PC-9 (cell line): ENCODE measurements at regions not wholly inside any gene's neighbourhood (a gene's known extent, or its start where the extent isn't known, plus 50 kb on each side); places are given as distances from the start of the nearest gene placed in this dataset.

Experiments used
- BruUV-seq: library from RNA; stranded (reverse); fragments of 400-500 nt; replicated peaks from 2 replicates; lab custom pipeline; 2021; lab: Mats Ljungman, UMichigan
- CTCF ChIA-PET: fragments of 300-600 bp; sonication (Branson Sonifier 250); formaldehyde crosslinking; loops from one replicate; lab custom pipeline; 2022; ENCODE audit warnings: antibody characterized with exemption; lab: Charles Lee
- POLR2A ChIA-PET: fragments of 300-600 bp; sonication (Branson Sonifier 250); formaldehyde crosslinking; loops from one replicate; lab custom pipeline; 2022; ENCODE audit warnings: antibody characterized with exemption; ENCODE audit not compliant: unreplicated experiment; lab: Charles Lee
- DNase-seq, 2 experiments: peaks; one replicate each; pipeline versions ENCODE4 v3.0.0 to v3.0.0-alpha.2; 2015 to 2022; ENCODE audit warnings: mixed read lengths in 1 of 2
- H2AFZ ChIP-seq: fragments of 200-600 bp; sonication (generic); 2 replicates; pipeline ENCODE4 v1.8.1; 2017; ENCODE audit warnings: antibody characterized with exemption
- H3F3A ChIP-seq: fragments of 200-600 bp; sonication (generic); 2 replicates; pipeline ENCODE4 v1.8.1; 2017; ENCODE audit warnings: antibody characterized with exemption, mild to moderate bottlenecking, low read depth; ENCODE audit not compliant: insufficient read depth
- H3K27ac ChIP-seq: fragments of 200-600 bp; sonication (generic); 2 replicates; pipeline ENCODE4 v1.6.1; 2016; ENCODE audit warnings: mixed run types
- H3K27me3 ChIP-seq: fragments of 200-600 bp; sonication (generic); 2 replicates; pipeline ENCODE4 v1.6.1; 2016; ENCODE audit warnings: low read depth, mixed run types; ENCODE audit not compliant: insufficient read depth
- H3K36me3 ChIP-seq: fragments of 200-600 bp; sonication (generic); 2 replicates; pipeline ENCODE4 v1.6.1; 2016; ENCODE audit warnings: low read depth, mixed run types
- H3K4me1 ChIP-seq: fragments of 200-600 bp; sonication (generic); replicated peaks from 2 replicates; pipeline ENCODE4 v1.6.1; 2016; ENCODE audit warnings: mixed run types; ENCODE audit not compliant: insufficient read depth
- H3K4me2 ChIP-seq: fragments of 200-600 bp; sonication (generic); 2 replicates; pipeline ENCODE4 v1.6.1; 2017; ENCODE audit warnings: mixed run types
- H3K4me3 ChIP-seq: fragments of 200-600 bp; sonication (generic); 2 replicates; pipeline ENCODE4 v1.6.1; 2016; ENCODE audit warnings: mixed run types
- H3K79me2 ChIP-seq: fragments of 200-600 bp; sonication (generic); 2 replicates; pipeline ENCODE4 v1.6.1; 2017; ENCODE audit warnings: low read depth, mixed run types
- H3K9me2 ChIP-seq: fragments of 200-600 bp; sonication (generic); 2 replicates; pipeline ENCODE4 v1.8.1; 2017; ENCODE audit warnings: mild to moderate bottlenecking; ENCODE audit not compliant: insufficient read depth
- H3K9me3 ChIP-seq: fragments of 200-600 bp; sonication (generic); 2 replicates; pipeline ENCODE4 v1.8.1; 2016; ENCODE audit warnings: low read depth; ENCODE audit not compliant: insufficient read depth
- H4K20me1 ChIP-seq: fragments of 200-600 bp; sonication (generic); 2 replicates; pipeline ENCODE4 v1.8.1; 2017; ENCODE audit not compliant: insufficient read depth
- EZH2 ChIP-seq: fragments of 200-600 bp; sonication (generic); IDR thresholded peaks from 2 replicates; pipeline ENCODE4 v1.8.0; 2017; ENCODE audit warnings: antibody characterized with exemption, low read depth
- intact Hi-C: fragments of 100-400 bp; cut with micrococcal nuclease; formaldehyde crosslinking; loops from one replicate; pipeline ENCODE4 v1.10.0; 2022; ENCODE audit not compliant: unreplicated experiment
- TF ChIP-seq, protein P1 (sequence below): fragments of 200-600 bp; sonication (generic); conservative IDR thresholded peaks from 2 replicates; pipeline ENCODE4 v1.6.1; 2017; ENCODE audit warnings: mixed run types, antibody characterized with exemption, mild to moderate bottlenecking, moderate library complexity

DNA sequence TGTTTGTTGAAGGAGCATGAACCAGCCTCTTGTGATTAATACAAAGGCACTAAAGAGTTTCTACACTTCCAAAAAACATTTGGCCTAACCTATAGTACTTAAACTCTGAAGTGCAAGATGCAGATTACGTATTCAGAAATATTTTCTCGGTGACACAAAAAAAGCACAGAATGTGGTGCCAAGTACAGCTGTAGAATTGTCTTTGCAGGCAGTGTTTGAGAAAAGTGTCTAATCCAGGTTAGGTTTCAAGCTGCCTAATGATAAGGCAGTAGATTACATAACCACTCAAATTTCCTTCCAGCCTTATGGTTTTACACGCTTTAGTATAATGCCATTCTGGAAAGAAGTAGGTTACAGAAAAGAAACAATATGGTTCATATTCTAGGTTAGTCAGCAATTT, 205.2 kb downstream of the KLHL28 start:
- TF ChIP-seq EZH2, result no peak
- TF ChIP-seq, protein P1, sequence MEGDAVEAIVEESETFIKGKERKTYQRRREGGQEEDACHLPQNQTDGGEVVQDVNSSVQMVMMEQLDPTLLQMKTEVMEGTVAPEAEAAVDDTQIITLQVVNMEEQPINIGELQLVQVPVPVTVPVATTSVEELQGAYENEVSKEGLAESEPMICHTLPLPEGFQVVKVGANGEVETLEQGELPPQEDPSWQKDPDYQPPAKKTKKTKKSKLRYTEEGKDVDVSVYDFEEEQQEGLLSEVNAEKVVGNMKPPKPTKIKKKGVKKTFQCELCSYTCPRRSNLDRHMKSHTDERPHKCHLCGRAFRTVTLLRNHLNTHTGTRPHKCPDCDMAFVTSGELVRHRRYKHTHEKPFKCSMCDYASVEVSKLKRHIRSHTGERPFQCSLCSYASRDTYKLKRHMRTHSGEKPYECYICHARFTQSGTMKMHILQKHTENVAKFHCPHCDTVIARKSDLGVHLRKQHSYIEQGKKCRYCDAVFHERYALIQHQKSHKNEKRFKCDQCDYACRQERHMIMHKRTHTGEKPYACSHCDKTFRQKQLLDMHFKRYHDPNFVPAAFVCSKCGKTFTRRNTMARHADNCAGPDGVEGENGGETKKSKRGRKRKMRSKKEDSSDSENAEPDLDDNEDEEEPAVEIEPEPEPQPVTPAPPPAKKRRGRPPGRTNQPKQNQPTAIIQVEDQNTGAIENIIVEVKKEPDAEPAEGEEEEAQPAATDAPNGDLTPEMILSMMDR, result no peak
- H3K4me2 ChIP-seq, result no peak overlapping the region
- no TSS peak for BruUV-seq
- H3K79me2 ChIP-seq, result no peaks in the 10 kb centered on the region
- no peaks in the 10 kb centered on the region for H3K4me1 ChIP-seq
- no peaks in the 10 kb centered on the region for H3F3A ChIP-seq
- H4K20me1 ChIP-seq, result no peaks in the 10 kb centered on the region
- H3K36me3 ChIP-seq, result no peaks in the 10 kb centered on the region
- H3K27me3 ChIP-seq, result no peaks in the 10 kb centered on the region
- no peak overlapping the region for H3K27ac ChIP-seq
- intact Hi-C loops, result no loop called here
- no peak overlapping the region for H2AFZ ChIP-seq
- H3K4me3 ChIP-seq, result no peak overlapping the region
- no peak for DNase-seq
- no peaks in the 10 kb centered on the region for H3K9me2 ChIP-seq
- H3K9me3 ChIP-seq, result no peaks in the 10 kb centered on the region
- CTCF ChIA-PET, result no interaction called here
- POLR2A ChIA-PET, result no interaction called here

DNA sequence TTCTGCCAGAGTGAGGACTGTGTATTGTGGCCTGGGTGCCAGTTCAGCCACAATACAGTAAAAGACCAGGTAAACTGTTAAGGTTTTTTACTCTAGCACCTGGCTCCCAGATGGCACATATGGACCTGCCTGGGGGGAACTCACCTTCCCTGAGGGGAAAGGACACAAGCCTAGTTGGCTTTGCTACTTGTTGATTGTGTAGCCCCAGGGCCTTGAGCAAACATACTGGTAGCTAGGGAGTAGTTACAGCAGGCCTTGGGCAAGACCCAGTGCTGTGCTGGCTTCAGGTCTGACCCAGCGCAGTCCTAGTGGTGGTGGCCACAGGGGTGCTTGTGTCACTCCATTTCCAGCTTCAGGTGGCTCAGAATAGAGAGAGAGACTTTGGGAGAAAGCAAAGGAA, 216.4 kb downstream of the KLHL28 start:
- Histone ChIP-seq H3K27ac (no peak overlapping the region), H3F3A (no peaks in the 10 kb centered on the region), H3K4me2 (no peak overlapping the region), H3K9me3 (no peaks in the 10 kb centered on the region), H4K20me1 (no peaks in the 10 kb centered on the region), H3K4me3 (no peak overlapping the region), H3K36me3 (no peaks in the 10 kb centered on the region), H3K9me2 (no peaks in the 10 kb centered on the region), H2AFZ (no peak overlapping the region), H3K27me3 (no peaks in the 10 kb centered on the region), H3K79me2 (no peaks in the 10 kb centered on the region), H3K4me1 (no peaks in the 10 kb centered on the region)
- TF ChIP-seq EZH2, result no peak
- TF ChIP-seq, protein P1, result no peak
- POLR2A ChIA-PET, result no interaction called here
- BruUV-seq, result no TSS peak
- CTCF ChIA-PET, result no interaction called here
- no peak for DNase-seq
- intact Hi-C loops, result no loop called here

DNA sequence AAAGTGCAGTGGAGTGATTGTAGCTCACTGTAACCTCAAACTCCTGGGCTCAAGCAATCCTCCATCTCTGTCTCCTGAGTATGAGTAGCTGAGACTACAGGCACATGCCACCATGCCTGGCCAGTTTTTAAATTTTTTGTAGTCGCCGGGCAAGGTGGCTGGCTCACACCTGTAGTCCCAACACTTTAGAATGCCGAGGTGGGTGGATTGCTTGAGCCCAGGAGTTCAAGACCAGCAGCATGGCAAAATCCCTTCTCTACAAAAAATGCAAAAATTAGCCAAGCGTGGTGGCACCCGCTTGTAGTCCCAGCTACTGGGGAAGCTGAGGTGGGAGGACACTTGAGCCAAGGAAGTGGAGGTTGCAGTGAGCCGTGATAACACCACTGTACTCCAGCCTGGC, 219.5 kb downstream of the KLHL28 start:
- DNase-seq, result no peak
- Histone ChIP-seq H4K20me1 (no peaks in the 10 kb centered on the region), H3K4me2 (no peak overlapping the region), H3K27ac (no peak overlapping the region), H2AFZ (no peak overlapping the region), H3K27me3 (no peaks in the 10 kb centered on the region), H3F3A (no peaks in the 10 kb centered on the region), H3K36me3 (no peaks in the 10 kb centered on the region), H3K79me2 (no peaks in the 10 kb centered on the region), H3K4me3 (no peak overlapping the region), H3K4me1 (no peaks in the 10 kb centered on the region), H3K9me3 (no peaks in the 10 kb centered on the region), H3K9me2 (no peaks in the 10 kb centered on the region)
- intact Hi-C loops, result no loop called here
- no TSS peak for BruUV-seq
- POLR2A ChIA-PET, result no interaction called here
- TF ChIP-seq, protein P1, result no peak
- no peak for TF ChIP-seq EZH2
- CTCF ChIA-PET, result no interaction called here
